ENCODE measurements at regions not wholly inside any gene's neighbourhood (a gene's known extent, or its start where the extent isn't known, plus 50 kb on each side); places are given as distances from the start of the nearest gene placed in this dataset.

GRCh38 chr17:77372444-77373298 is 231.9 kb downstream of the SEC14L1 start:
- TF ChIP-seq FOXP2 (optimal IDR thresholded peaks at IDR 0.05; ENCODE audit: borderline replicate concordance, extremely low read depth, extremely low read length, insufficient read depth) (peak; percentile 82), POLR2AphosphoS5 (IDR thresholded peaks at IDR 0.05; ENCODE audit: low read depth, low read length) (peak; percentile 33; the same call in 1 of the 2 replicates), TAF1 (IDR thresholded peaks at IDR 0.05; ENCODE audit: borderline replicate concordance, insufficient read depth, low read length) (peak; percentile 57; the same call in 1 of the 2 replicates), SIN3A (IDR thresholded peaks at IDR 0.05; ENCODE audit: borderline replicate concordance, insufficient read depth, low read length) (0 out of 2 replicates have a peak, but pooled peaks have one; percentile 61), REST (IDR thresholded peaks at IDR 0.05; ENCODE audit: insufficient read depth in 1 of 2, low read depth in 2 of 2, low read length in 2 of 2) (no peak)

Measured in PFSK-1 (cell line).